ENCODE measurements at regions not wholly inside any gene's neighbourhood (a gene's known extent, or its start where the extent isn't known, plus 50 kb on each side); places are given as distances from the start of the nearest gene placed in this dataset.

GRCh38 chr3:71873093-71873611 is 88.2 kb upstream of the PROK2 start:
- DNase-seq: no peak
- Histone ChIP-seq H3K36me3 (no peaks in the 10 kb centered on the region), H3K4me1 (peaks cover 4% of the 10 kb centered on the region), H3K27me3 (ENCODE audit: low read depth) (peaks cover 16% of the 10 kb centered on the region), H3K27ac (replicated peaks) (no peak overlapping the region), H3K9me3 (replicated peaks) (no peaks in the 10 kb centered on the region), H3K4me3 (no peak overlapping the region)
- TF ChIP-seq, protein P1, sequence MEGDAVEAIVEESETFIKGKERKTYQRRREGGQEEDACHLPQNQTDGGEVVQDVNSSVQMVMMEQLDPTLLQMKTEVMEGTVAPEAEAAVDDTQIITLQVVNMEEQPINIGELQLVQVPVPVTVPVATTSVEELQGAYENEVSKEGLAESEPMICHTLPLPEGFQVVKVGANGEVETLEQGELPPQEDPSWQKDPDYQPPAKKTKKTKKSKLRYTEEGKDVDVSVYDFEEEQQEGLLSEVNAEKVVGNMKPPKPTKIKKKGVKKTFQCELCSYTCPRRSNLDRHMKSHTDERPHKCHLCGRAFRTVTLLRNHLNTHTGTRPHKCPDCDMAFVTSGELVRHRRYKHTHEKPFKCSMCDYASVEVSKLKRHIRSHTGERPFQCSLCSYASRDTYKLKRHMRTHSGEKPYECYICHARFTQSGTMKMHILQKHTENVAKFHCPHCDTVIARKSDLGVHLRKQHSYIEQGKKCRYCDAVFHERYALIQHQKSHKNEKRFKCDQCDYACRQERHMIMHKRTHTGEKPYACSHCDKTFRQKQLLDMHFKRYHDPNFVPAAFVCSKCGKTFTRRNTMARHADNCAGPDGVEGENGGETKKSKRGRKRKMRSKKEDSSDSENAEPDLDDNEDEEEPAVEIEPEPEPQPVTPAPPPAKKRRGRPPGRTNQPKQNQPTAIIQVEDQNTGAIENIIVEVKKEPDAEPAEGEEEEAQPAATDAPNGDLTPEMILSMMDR (IDR thresholded peaks at IDR 0.05; ENCODE audit: borderline replicate concordance): no peak
- intact Hi-C loops (cut with micrococcal nuclease): loop anchor here (10.0 kb wide), 1 partner anchor 942 kb away; no protein-coding TSS in a partner anchor

DNA sequence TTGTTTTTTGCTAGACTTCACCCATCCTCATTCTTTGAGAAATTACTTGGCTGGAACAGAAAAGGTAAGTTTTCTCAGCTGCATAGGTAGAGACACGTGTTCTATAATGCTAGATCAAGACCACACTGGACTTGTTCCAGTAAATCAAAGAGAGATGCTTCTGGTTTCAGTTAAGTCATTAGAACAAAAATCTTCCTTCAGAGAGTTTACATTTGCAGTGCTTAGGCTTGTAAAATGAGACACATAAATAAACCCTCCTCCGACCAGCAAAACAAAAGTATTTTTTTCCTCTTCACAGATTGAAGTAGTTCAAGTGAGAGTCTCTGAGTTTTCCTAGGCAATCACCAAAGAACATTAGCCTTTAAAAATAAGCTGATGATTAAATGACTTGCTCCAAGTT is 87.3 kb upstream of the PROK2 start:
- no peak overlapping the region for H3K4me3 ChIP-seq
- TF ChIP-seq, protein P1 (IDR thresholded peaks at IDR 0.05; ENCODE audit: borderline replicate concordance): no peak
- H3K9me3 ChIP-seq (replicated peaks): no peaks in the 10 kb centered on the region
- DNase-seq: no peak
- no peaks in the 10 kb centered on the region for H3K36me3 ChIP-seq
- H3K27ac ChIP-seq (replicated peaks): no peak overlapping the region
- intact Hi-C loops (cut with micrococcal nuclease): loop anchor here (10.0 kb wide), 1 partner anchor 943 kb away; no protein-coding TSS in a partner anchor
- peaks cover 4% of the 10 kb centered on the region for H3K4me1 ChIP-seq
- H3K27me3 ChIP-seq (ENCODE audit: low read depth): peaks cover 9% of the 10 kb centered on the region

- no peaks in the 10 kb centered on the region for H3K36me3 ChIP-seq
- DNase-seq: no peak
- intact Hi-C loops (cut with micrococcal nuclease): loop anchor here (10.0 kb wide), 1 partner anchor 944 kb away; no protein-coding TSS in a partner anchor
- H3K4me3 ChIP-seq: no peak overlapping the region
- TF ChIP-seq, protein P1 (IDR thresholded peaks at IDR 0.05; ENCODE audit: borderline replicate concordance): no peak
- no peaks in the 10 kb centered on the region for H3K9me3 ChIP-seq (replicated peaks)
- H3K4me1 ChIP-seq: peaks cover 4% of the 10 kb centered on the region
- no peak overlapping the region for H3K27ac ChIP-seq (replicated peaks)
- H3K27me3 ChIP-seq (ENCODE audit: low read depth): peaks cover 6% of the 10 kb centered on the region
Observed at GRCh38 chr3:71870966-71871512, 86.1 kb upstream of the PROK2 start.

DNA sequence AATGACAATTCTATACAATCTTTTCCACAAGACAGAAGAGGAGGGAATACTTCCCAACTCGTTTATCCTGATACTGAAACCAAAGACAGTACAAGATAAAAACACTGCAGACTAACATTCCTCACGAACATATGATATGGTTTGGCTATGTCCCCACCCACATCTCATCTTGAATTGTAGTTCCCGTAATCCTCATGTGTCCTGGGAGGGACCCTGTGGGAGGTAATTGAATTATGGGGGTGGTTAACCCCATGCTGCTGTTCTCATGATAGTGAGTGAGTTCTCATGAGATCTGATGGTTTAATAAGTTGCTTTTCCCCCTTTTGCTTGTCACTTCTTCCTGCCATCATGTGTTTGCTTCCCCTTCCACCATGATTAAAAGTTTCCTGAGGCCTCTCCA is 83.9 kb upstream of the PROK2 start:
- Histone ChIP-seq H3K27ac (replicated peaks) (no peak overlapping the region), H3K4me3 (no peak overlapping the region), H3K9me3 (replicated peaks) (no peaks in the 10 kb centered on the region), H3K27me3 (ENCODE audit: low read depth) (peaks cover 11% of the 10 kb centered on the region), H3K36me3 (no peaks in the 10 kb centered on the region), H3K4me1 (no peaks in the 10 kb centered on the region)
- TF ChIP-seq, protein P1 (IDR thresholded peaks at IDR 0.05; ENCODE audit: borderline replicate concordance): no peak
- intact Hi-C loops (cut with micrococcal nuclease): loop anchor here (10.0 kb wide), 1 partner anchor 154 kb away; no protein-coding TSS in a partner anchor
- DNase-seq: no peak

DNA sequence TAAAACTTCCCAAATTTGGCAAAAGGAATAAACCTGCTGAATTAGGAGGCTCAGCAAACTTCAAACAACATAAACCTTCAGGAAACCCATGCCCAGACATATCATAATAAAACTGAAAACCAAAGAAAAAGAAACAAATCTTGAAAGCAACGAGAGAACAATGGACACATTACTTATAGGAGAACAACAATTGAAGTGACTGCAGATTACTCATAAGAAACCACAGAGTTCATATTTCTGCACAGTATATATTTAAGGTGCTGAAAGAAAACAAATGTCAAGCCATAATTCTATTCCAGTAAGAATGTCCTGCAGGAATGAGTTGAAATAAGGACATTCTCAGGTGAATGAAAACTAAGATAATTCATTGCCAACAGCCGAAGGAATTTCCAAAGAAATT is 80.8 kb upstream of the PROK2 start:
- Histone ChIP-seq H3K27me3 (ENCODE audit: low read depth) (peaks cover 42% of the 10 kb centered on the region), H3K9me3 (replicated peaks) (peaks cover 6% of the 10 kb centered on the region), H3K4me1 (no peaks in the 10 kb centered on the region), H3K36me3 (no peaks in the 10 kb centered on the region), H3K27ac (replicated peaks) (no peak overlapping the region), H3K4me3 (no peak overlapping the region)
- DNase-seq: no peak
- intact Hi-C loops (cut with micrococcal nuclease): loop anchor here (10.0 kb wide), 1 partner anchor 151 kb away; no protein-coding TSS in a partner anchor
- TF ChIP-seq, protein P1 (IDR thresholded peaks at IDR 0.05; ENCODE audit: borderline replicate concordance): no peak
